ENCODE measurements at regions not wholly inside any gene's neighbourhood (a gene's known extent, or its start where the extent isn't known, plus 50 kb on each side); places are given as distances from the start of the nearest gene placed in this dataset.

- ChIA-PET CTCF (no interaction called here), POLR2A (no interaction called here)
- Histone ChIP-seq H3K9me3 (ENCODE audit: control insufficient read depth, insufficient read depth, low read depth, low read length) (no peaks in the 10 kb centered on the region), H3K27ac (ENCODE audit: extremely low read depth, low read depth, low read length) (no peak overlapping the region), H3K4me3 (ENCODE audit: low read depth, low read length) (no peak overlapping the region), H3K4me1 (ENCODE audit: control insufficient read depth, insufficient read depth, low read length) (no peaks in the 10 kb centered on the region), H3K36me3 (ENCODE audit: control insufficient read depth in 2 of 2, insufficient read depth in 1 of 2, low read length in 2 of 2) (no peaks in the 10 kb centered on the region)
- TF ChIP-seq ZNF416 (tag by site-specific recombination; IDR thresholded peaks at IDR 0.05): no peak
- no peak for TF ChIP-seq ZNF121 (tag by site-specific recombination; IDR thresholded peaks at IDR 0.05)
- TF ChIP-seq ZFHX2 (tag by site-specific recombination; conservative IDR thresholded peaks at IDR 0.05): no peak
These were observed 1885.8 kb upstream of the SEL1L start for GRCh38 chr14:83419420-83419819.

- ChIA-PET CTCF (interaction anchor here (0.6 to 1.4 kb wide), 2 partner anchors 41 to 52 kb away, joined by 4 to 5 read pairs; no protein-coding TSS in a partner anchor), POLR2A (no interaction called here)
- H3K36me3 ChIP-seq (ENCODE audit: control insufficient read depth in 2 of 2, insufficient read depth in 1 of 2, low read length in 2 of 2): no peaks in the 10 kb centered on the region
- H3K9me3 ChIP-seq (ENCODE audit: control insufficient read depth, insufficient read depth, low read depth, low read length): no peaks in the 10 kb centered on the region
- H3K4me3 ChIP-seq (ENCODE audit: low read depth, low read length): no peak overlapping the region
- no peak overlapping the region for H3K27ac ChIP-seq (ENCODE audit: extremely low read depth, low read depth, low read length)
- H3K4me1 ChIP-seq (ENCODE audit: control insufficient read depth, insufficient read depth, low read length): no peaks in the 10 kb centered on the region
- TF ChIP-seq ZBTB48 (tag by site-specific recombination; IDR thresholded peaks at IDR 0.05) (no peak), ZNF19 (tag by site-specific recombination; IDR thresholded peaks at IDR 0.05; ENCODE audit: low read depth) (no peak), ZNF341 (tag by site-specific recombination; IDR thresholded peaks at IDR 0.05; ENCODE audit: low read depth) (no peak), PBX3 (CRISPR knock-in tag; IDR thresholded peaks at IDR 0.05) (no peak), ZNF555 (tag by site-specific recombination; conservative IDR thresholded peaks at IDR 0.05) (no peak), MYNN (tag by site-specific recombination; IDR thresholded peaks at IDR 0.05; ENCODE audit: borderline replicate concordance) (no peak), KLF7 (tag by site-specific recombination; IDR thresholded peaks at IDR 0.05; ENCODE audit: borderline replicate concordance) (no peak), ZNF146 (tag by site-specific recombination; IDR thresholded peaks at IDR 0.05) (no peak), ZNF530 (tag by site-specific recombination; IDR thresholded peaks at IDR 0.05; ENCODE audit: low read depth) (no peak)
These were observed 1888.1 kb upstream of the SEL1L start for GRCh38 chr14:83421711-83422110.

- H3K4me1 ChIP-seq (ENCODE audit: control insufficient read depth, insufficient read depth, low read length): no peaks in the 10 kb centered on the region
- H3K27ac ChIP-seq (ENCODE audit: extremely low read depth, low read depth, low read length): no peak overlapping the region
- H3K4me3 ChIP-seq (ENCODE audit: low read depth, low read length): no peak overlapping the region
- no peaks in the 10 kb centered on the region for H3K9me3 ChIP-seq (ENCODE audit: control insufficient read depth, insufficient read depth, low read depth, low read length)
- CTCF ChIA-PET: no interaction called here
- POLR2A ChIA-PET: no interaction called here
- TF ChIP-seq ZNF677 (tag by site-specific recombination; IDR thresholded peaks at IDR 0.05): no peak
- TF ChIP-seq SP2 (tag by site-specific recombination; IDR thresholded peaks at IDR 0.05): no peak
- no peak for TF ChIP-seq ZNF155 (tag by site-specific recombination; IDR thresholded peaks at IDR 0.05)
- TF ChIP-seq ZNF24 (tag by site-specific recombination; IDR thresholded peaks at IDR 0.05): no peak
- TF ChIP-seq ZNF311 (tag by site-specific recombination; IDR thresholded peaks at IDR 0.05; ENCODE audit: borderline replicate concordance): no peak
- no peaks in the 10 kb centered on the region for H3K36me3 ChIP-seq (ENCODE audit: control insufficient read depth in 2 of 2, insufficient read depth in 1 of 2, low read length in 2 of 2)
These were observed 1891.5 kb upstream of the SEL1L start for GRCh38 chr14:83425138-83425537.

- CTCF ChIA-PET: no interaction called here
- POLR2A ChIA-PET: no interaction called here
- TF ChIP-seq ZNF184 (tag by site-specific recombination; IDR thresholded peaks at IDR 0.05): no peak
- TF ChIP-seq ZFP3 (tag by site-specific recombination; IDR thresholded peaks at IDR 0.05; ENCODE audit: low read depth): no peak
- TF ChIP-seq ZNF391 (tag by site-specific recombination; IDR thresholded peaks at IDR 0.05; ENCODE audit: borderline replicate concordance, low read depth): no peak
- no peak for TF ChIP-seq ZBTB26 (tag by site-specific recombination; optimal IDR thresholded peaks at IDR 0.05)
- no peak for TF ChIP-seq PRDM2 (tag by site-specific recombination; IDR thresholded peaks at IDR 0.05; ENCODE audit: borderline replicate concordance)
- no peak for TF ChIP-seq KLF1 (tag by site-specific recombination; IDR thresholded peaks at IDR 0.05)
These were observed 1892.1 kb upstream of the SEL1L start for GRCh38 chr14:83425706-83426105.

More at GRCh38 chr14:83425706-83426105, 1892.1 kb upstream of the SEL1L start:
- H3K4me1 ChIP-seq (ENCODE audit: control insufficient read depth, insufficient read depth, low read length): no peaks in the 10 kb centered on the region
- no peaks in the 10 kb centered on the region for H3K36me3 ChIP-seq (ENCODE audit: control insufficient read depth in 2 of 2, insufficient read depth in 1 of 2, low read length in 2 of 2)
- no peak overlapping the region for H3K4me3 ChIP-seq (ENCODE audit: low read depth, low read length)
- H3K27ac ChIP-seq (ENCODE audit: extremely low read depth, low read depth, low read length): no peak overlapping the region
- no peaks in the 10 kb centered on the region for H3K9me3 ChIP-seq (ENCODE audit: control insufficient read depth, insufficient read depth, low read depth, low read length)
